ENCODE measurements at regions not wholly inside any gene's neighbourhood (a gene's known extent, or its start where the extent isn't known, plus 50 kb on each side); places are given as distances from the start of the nearest gene placed in this dataset.

- no peak overlapping the region for H3K4me3 ChIP-seq (ENCODE audit: low read depth in 1 of 2, low read length in 2 of 2)
- WGBS, 2 donors, result 52 to 63% methylated on average over 3 of the region's 3 CpGs
- H3K27ac ChIP-seq (ENCODE audit: low read depth in 2 of 2, low read length in 1 of 2), result no peak overlapping the region
Measured at GRCh38 chr2:226440127-226440918, 359.3 kb downstream of the IRS1 start.

DNA sequence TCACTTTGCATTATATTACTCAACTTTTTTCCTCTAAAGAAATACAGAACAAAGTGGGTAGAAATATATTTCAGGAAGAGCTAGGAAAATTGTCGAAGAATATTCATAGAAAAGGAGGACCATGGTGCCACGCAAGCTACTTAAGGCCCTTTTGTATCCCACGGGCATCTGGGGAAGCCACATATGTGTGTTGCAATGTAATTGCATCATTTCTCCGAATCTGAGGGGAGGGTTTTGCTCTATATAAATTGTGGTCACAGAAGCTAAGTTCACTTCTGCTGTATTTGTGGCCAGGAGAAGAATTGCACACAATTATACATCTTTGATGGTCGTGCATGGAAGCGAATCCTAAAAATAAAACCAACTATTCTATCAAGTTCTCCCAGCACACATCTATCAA, 360.3 kb downstream of the IRS1 start:
- H3K27ac ChIP-seq (ENCODE audit: low read depth in 2 of 2, low read length in 1 of 2), result no peak overlapping the region
- 86 to 88% methylated on average over 6 of the region's 6 CpGs for WGBS, 2 donors
- no peak overlapping the region for H3K4me3 ChIP-seq (ENCODE audit: low read depth in 1 of 2, low read length in 2 of 2)
- no peaks in the 10 kb centered on the region for H3K9me3 ChIP-seq (ENCODE audit: control insufficient read depth in 2 of 2, insufficient read depth in 1 of 2, low read depth in 1 of 2, low read length in 1 of 2)
- H3K27me3 ChIP-seq (ENCODE audit: control insufficient read depth in 1 of 2, insufficient read depth in 2 of 2, low read length in 2 of 2), result no peaks in the 10 kb centered on the region
- H3K36me3 ChIP-seq (ENCODE audit: control insufficient read depth in 2 of 2, insufficient read depth in 2 of 2, low read length in 1 of 2), result no peaks in the 10 kb centered on the region
- no peaks in the 10 kb centered on the region for H3K4me1 ChIP-seq (ENCODE audit: control insufficient read depth in 2 of 2, insufficient read depth in 2 of 2, low read length in 1 of 2)

More at GRCh38 chr2:226440127-226440918, 359.3 kb downstream of the IRS1 start:
- Histone ChIP-seq H3K4me1 (ENCODE audit: control insufficient read depth in 2 of 2, insufficient read depth in 2 of 2, low read length in 1 of 2) (no peaks in the 10 kb centered on the region), H3K27me3 (ENCODE audit: control insufficient read depth in 1 of 2, insufficient read depth in 2 of 2, low read length in 2 of 2) (no peaks in the 10 kb centered on the region), H3K36me3 (ENCODE audit: control insufficient read depth in 2 of 2, insufficient read depth in 2 of 2, low read length in 1 of 2) (no peaks in the 10 kb centered on the region), H3K9me3 (ENCODE audit: control insufficient read depth in 2 of 2, insufficient read depth in 1 of 2, low read depth in 1 of 2, low read length in 1 of 2) (no peaks in the 10 kb centered on the region)

DNA sequence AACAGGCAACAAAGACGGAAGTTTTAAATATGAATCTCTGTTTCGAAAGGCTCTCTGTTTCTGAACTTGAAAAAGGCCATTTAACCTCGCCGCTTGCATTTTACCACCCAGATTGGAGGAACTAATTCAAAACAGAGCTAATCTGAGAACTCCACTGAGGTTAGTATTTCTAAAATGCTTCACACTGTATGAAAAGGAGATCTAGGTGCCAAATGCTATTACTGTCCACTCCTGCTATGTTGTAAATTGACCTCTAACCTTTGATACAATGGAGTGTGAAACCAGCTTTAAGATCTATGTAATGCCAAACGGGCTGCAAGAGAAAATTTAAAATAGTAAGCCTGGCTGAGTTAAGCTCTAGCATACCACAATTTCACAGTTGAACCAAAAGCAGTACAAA, 364.5 kb downstream of the IRS1 start:
- 76 to 77% methylated on average over 5 of the region's 5 CpGs for WGBS, 2 donors
- Histone ChIP-seq H3K9me3 (ENCODE audit: control insufficient read depth in 2 of 2, insufficient read depth in 1 of 2, low read depth in 1 of 2, low read length in 1 of 2) (no peaks in the 10 kb centered on the region), H3K27ac (ENCODE audit: low read depth in 2 of 2, low read length in 1 of 2) (no peak overlapping the region), H3K4me1 (ENCODE audit: control insufficient read depth in 2 of 2, insufficient read depth in 2 of 2, low read length in 1 of 2) (no peaks in the 10 kb centered on the region), H3K36me3 (ENCODE audit: control insufficient read depth in 2 of 2, insufficient read depth in 2 of 2, low read length in 1 of 2) (no peaks in the 10 kb centered on the region), H3K27me3 (ENCODE audit: control insufficient read depth in 1 of 2, insufficient read depth in 2 of 2, low read length in 2 of 2) (peaks cover 0 to 2% of the 10 kb centered on the region in 2 donors), H3K4me3 (ENCODE audit: low read depth in 1 of 2, low read length in 2 of 2) (no peak overlapping the region)

DNA sequence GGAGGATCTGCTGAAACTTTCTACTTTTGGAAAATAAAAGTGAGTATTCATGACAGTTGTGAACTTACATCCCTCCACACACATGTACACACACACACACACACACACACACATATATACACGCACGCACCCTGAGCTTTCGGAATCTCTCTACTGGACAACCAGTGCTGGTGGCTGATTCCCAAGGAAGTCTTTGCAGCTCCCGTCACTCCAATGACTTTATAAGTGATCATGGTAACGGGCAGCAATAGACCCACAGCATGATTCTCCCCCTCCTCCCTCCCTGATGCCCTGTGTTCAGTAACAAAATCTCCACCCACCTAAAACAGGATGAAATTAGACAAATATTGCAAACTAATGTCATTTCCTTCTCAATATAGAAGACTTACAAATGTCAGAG, 364.9 kb downstream of the IRS1 start:
- Histone ChIP-seq H3K27ac (ENCODE audit: low read depth in 2 of 2, low read length in 1 of 2) (no peak overlapping the region), H3K9me3 (ENCODE audit: control insufficient read depth in 2 of 2, insufficient read depth in 1 of 2, low read depth in 1 of 2, low read length in 1 of 2) (no peaks in the 10 kb centered on the region), H3K4me3 (ENCODE audit: low read depth in 1 of 2, low read length in 2 of 2) (no peak overlapping the region), H3K36me3 (ENCODE audit: control insufficient read depth in 2 of 2, insufficient read depth in 2 of 2, low read length in 1 of 2) (no peaks in the 10 kb centered on the region), H3K27me3 (ENCODE audit: control insufficient read depth in 1 of 2, insufficient read depth in 2 of 2, low read length in 2 of 2) (peaks cover 0 to 3% of the 10 kb centered on the region in 2 donors), H3K4me1 (ENCODE audit: control insufficient read depth in 2 of 2, insufficient read depth in 2 of 2, low read length in 1 of 2) (no peaks in the 10 kb centered on the region)
- 65 to 70% methylated on average over 5 of the region's 5 CpGs for WGBS, 2 donors

DNA sequence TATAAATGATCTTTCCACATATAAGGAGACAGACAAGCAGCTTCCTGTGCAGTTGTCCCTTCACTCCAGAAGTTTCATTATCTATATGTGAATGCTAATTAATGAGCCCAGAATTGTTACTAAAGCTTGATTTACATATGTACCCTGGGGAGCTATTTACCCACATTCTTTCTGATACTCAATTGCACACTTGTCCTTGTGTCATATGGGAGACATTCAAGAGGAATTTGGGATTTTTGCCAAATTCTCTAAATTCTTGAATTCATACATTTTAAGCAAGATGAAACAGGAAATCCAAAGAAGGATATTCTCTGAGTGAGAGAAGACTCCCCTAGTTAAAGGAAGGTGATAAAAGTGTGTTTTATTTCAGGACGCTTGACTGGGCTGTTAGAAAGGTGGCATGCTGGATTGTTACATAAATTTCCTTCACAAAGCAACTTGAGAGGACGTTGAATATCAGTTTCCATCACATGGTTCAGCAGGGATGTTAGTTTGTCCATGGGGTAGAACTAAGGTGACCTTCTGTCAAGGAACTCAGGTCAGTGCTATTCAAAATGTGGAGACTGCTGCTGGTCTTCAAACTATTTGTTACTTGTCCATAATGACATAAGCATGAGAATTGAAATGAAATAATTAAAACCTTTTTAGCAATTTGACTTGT, 368.2 kb downstream of the IRS1 start:
- Histone ChIP-seq H3K36me3 (ENCODE audit: control insufficient read depth in 2 of 2, insufficient read depth in 2 of 2, low read length in 1 of 2) (no peaks in the 10 kb centered on the region), H3K27ac (ENCODE audit: low read depth in 2 of 2, low read length in 1 of 2) (no peak overlapping the region), H3K27me3 (ENCODE audit: control insufficient read depth in 1 of 2, insufficient read depth in 2 of 2, low read length in 2 of 2) (peaks cover 0 to 3% of the 10 kb centered on the region in 2 donors), H3K9me3 (ENCODE audit: control insufficient read depth in 2 of 2, insufficient read depth in 1 of 2, low read depth in 1 of 2, low read length in 1 of 2) (no peaks in the 10 kb centered on the region), H3K4me1 (ENCODE audit: control insufficient read depth in 2 of 2, insufficient read depth in 2 of 2, low read length in 1 of 2) (no peaks in the 10 kb centered on the region), H3K4me3 (ENCODE audit: low read depth in 1 of 2, low read length in 2 of 2) (no peak overlapping the region)
- WGBS, 2 donors, result 59 to 75% methylated on average over 2 of the region's 2 CpGs

- H3K27ac ChIP-seq (ENCODE audit: low read depth in 2 of 2, low read length in 1 of 2), result no peak overlapping the region
- H3K36me3 ChIP-seq (ENCODE audit: control insufficient read depth in 2 of 2, insufficient read depth in 2 of 2, low read length in 1 of 2), result no peaks in the 10 kb centered on the region
- no peak overlapping the region for H3K4me3 ChIP-seq (ENCODE audit: low read depth in 1 of 2, low read length in 2 of 2)
- WGBS, 2 donors, result 79 to 91% methylated on average over 2 of the region's 2 CpGs
- H3K4me1 ChIP-seq (ENCODE audit: control insufficient read depth in 2 of 2, insufficient read depth in 2 of 2, low read length in 1 of 2), result no peaks in the 10 kb centered on the region
- H3K27me3 ChIP-seq (ENCODE audit: control insufficient read depth in 1 of 2, insufficient read depth in 2 of 2, low read length in 2 of 2), result peaks cover 0 to 3% of the 10 kb centered on the region in 2 donors
- no peaks in the 10 kb centered on the region for H3K9me3 ChIP-seq (ENCODE audit: control insufficient read depth in 2 of 2, insufficient read depth in 1 of 2, low read depth in 1 of 2, low read length in 1 of 2)
Measured at GRCh38 chr2:226429476-226429875, 370.1 kb downstream of the IRS1 start.

DNA sequence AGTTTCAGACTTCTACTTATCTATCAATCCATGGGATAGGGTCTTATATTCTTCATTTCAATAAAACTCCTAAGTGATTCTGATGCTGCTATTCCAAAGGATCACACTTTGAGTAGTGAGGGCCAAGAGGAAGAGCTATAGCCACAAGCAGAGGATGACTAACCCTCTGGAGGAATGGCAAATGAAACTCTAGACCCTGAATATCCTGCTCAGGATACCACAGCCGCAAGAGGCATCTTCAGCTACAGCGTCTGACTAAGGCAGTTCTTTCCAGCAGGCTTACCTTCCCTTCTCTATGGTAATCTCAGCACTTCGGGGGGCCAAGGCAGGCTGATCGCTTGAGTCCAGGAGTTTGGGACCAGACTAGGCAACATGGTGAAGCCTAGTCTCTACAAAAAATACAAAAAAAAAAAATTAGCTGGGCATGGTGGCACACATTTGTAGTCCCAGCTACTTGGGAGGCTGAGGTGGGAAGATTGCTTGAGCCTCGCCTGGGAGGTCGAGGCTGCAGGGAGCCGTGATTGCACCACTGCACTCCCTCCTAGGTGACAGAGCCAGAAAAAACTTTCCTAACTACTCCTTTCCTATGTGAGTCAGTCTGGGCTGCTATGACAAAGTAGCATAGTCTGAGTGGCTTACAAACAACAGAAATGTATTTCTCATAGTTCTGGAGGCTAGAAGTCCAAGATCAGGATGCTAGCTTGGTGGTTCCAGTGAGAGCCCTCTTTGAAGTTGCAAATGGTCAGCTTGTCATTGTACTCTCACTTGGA, 371.9 kb downstream of the IRS1 start:
- Histone ChIP-seq H3K4me1 (ENCODE audit: control insufficient read depth in 2 of 2, insufficient read depth in 2 of 2, low read length in 1 of 2) (peaks cover 0 to 2% of the 10 kb centered on the region in 2 donors), H3K36me3 (ENCODE audit: control insufficient read depth in 2 of 2, insufficient read depth in 2 of 2, low read length in 1 of 2) (no peaks in the 10 kb centered on the region), H3K4me3 (ENCODE audit: low read depth in 1 of 2, low read length in 2 of 2) (no peak overlapping the region), H3K9me3 (ENCODE audit: control insufficient read depth in 2 of 2, insufficient read depth in 1 of 2, low read depth in 1 of 2, low read length in 1 of 2) (no peaks in the 10 kb centered on the region), H3K27me3 (ENCODE audit: control insufficient read depth in 1 of 2, insufficient read depth in 2 of 2, low read length in 2 of 2) (peaks cover 0 to 3% of the 10 kb centered on the region in 2 donors), H3K27ac (ENCODE audit: low read depth in 2 of 2, low read length in 1 of 2) (no peak overlapping the region)
- WGBS, 2 donors, result 86 to 90% methylated on average over 7 of the region's 7 CpGs

DNA sequence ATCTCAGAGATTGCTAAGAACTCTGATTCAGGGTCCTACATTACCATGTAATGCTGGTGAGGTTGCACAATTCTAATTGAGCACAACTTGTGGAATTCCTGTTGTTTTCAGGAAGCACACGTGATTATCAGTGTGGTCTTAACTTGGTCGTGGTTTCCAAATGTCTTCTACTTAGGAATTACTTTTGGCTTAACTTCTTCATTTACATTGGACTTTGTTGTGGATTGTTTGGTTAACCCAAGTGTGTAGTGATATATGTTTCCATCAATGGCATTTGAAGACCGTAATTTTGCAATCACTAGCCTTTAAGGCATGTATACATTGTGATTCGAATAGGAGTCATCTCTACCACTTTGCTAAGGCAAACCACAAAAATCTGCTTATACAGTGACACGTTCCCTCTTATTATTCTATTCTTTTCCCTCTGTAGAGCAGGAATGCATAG, 373.3 kb downstream of the IRS1 start:
- WGBS, 2 donors, result 53 to 63% methylated on average over 5 of the region's 5 CpGs
- Histone ChIP-seq H3K4me1 (ENCODE audit: control insufficient read depth in 2 of 2, insufficient read depth in 2 of 2, low read length in 1 of 2) (peaks cover 0 to 2% of the 10 kb centered on the region in 2 donors), H3K27ac (ENCODE audit: low read depth in 2 of 2, low read length in 1 of 2) (no peak overlapping the region), H3K4me3 (ENCODE audit: low read depth in 1 of 2, low read length in 2 of 2) (no peak overlapping the region), H3K36me3 (ENCODE audit: control insufficient read depth in 2 of 2, insufficient read depth in 2 of 2, low read length in 1 of 2) (no peaks in the 10 kb centered on the region), H3K9me3 (ENCODE audit: control insufficient read depth in 2 of 2, insufficient read depth in 1 of 2, low read depth in 1 of 2, low read length in 1 of 2) (no peaks in the 10 kb centered on the region), H3K27me3 (ENCODE audit: control insufficient read depth in 1 of 2, insufficient read depth in 2 of 2, low read length in 2 of 2) (peaks cover 0 to 3% of the 10 kb centered on the region in 2 donors)

- Histone ChIP-seq H3K27ac (ENCODE audit: low read depth in 2 of 2, low read length in 1 of 2) (no peak overlapping the region), H3K36me3 (ENCODE audit: control insufficient read depth in 2 of 2, insufficient read depth in 2 of 2, low read length in 1 of 2) (no peaks in the 10 kb centered on the region), H3K27me3 (ENCODE audit: control insufficient read depth in 1 of 2, insufficient read depth in 2 of 2, low read length in 2 of 2) (no peaks in the 10 kb centered on the region), H3K4me3 (ENCODE audit: low read depth in 1 of 2, low read length in 2 of 2) (no peak overlapping the region), H3K4me1 (ENCODE audit: control insufficient read depth in 2 of 2, insufficient read depth in 2 of 2, low read length in 1 of 2) (peaks cover 0 to 2% of the 10 kb centered on the region in 2 donors), H3K9me3 (ENCODE audit: control insufficient read depth in 2 of 2, insufficient read depth in 1 of 2, low read depth in 1 of 2, low read length in 1 of 2) (no peaks in the 10 kb centered on the region)
- 49 to 54% methylated on average over 3 of the region's 3 CpGs for WGBS, 2 donors
Measured at GRCh38 chr2:226424971-226425370, 374.6 kb downstream of the IRS1 start.
